Neural cell (in vitro differentiated cells): ENCODE measurements at regions not wholly inside any gene's neighbourhood (a gene's known extent, or its start where the extent isn't known, plus 50 kb on each side); places are given as distances from the start of the nearest gene placed in this dataset.

Experiments used
- H2AFZ ChIP-seq: fragments of 200-600, 300-800 bp; sonication (generic), shearing (Covaris generic); 2 replicates; pipeline ENCODE4 v1.6.0; 2014; ENCODE audit warnings: low read depth, mild to moderate bottlenecking, antibody characterized with exemption, low read length, moderate library complexity
- H3F3A ChIP-seq: fragments of 200-600 bp; shearing (Covaris generic); 2 replicates; pipeline ENCODE4 v1.6.1; 2016; ENCODE audit warnings: mild to moderate bottlenecking, moderate library complexity, mixed read lengths, antibody characterized with exemption, low read length; ENCODE audit not compliant: insufficient read depth, poor library complexity, severe bottlenecking
- H3K27ac ChIP-seq: fragments of 200-600, 300-800 bp; sonication (generic), shearing (Covaris generic); 2 replicates; pipeline ENCODE4 v1.5.1; 2014; ENCODE audit warnings: mild to moderate bottlenecking, low read length, moderate library complexity
- H3K27me3 ChIP-seq: fragments of 300-800, 200-600 bp; sonication (generic), shearing (Covaris generic); 2 replicates; pipeline ENCODE4 v1.6.0; 2014; ENCODE audit warnings: mild to moderate bottlenecking, low read depth, low read length, moderate library complexity; ENCODE audit not compliant: insufficient read depth
- H3K36me3 ChIP-seq: fragments of 300-800, 200-600 bp; sonication (generic), shearing (Covaris generic); 2 replicates; pipeline ENCODE4 v1.5.1; 2014; ENCODE audit warnings: mild to moderate bottlenecking, antibody characterized with exemption, low read length, moderate library complexity; ENCODE audit not compliant: insufficient read depth
- H3K4me2 ChIP-seq: fragments of 300-800, 200-600 bp; sonication (generic), shearing (Covaris generic); 2 replicates; pipeline ENCODE4 v1.6.0; 2014; ENCODE audit warnings: mild to moderate bottlenecking, low read length
- H3K4me3 ChIP-seq: fragments of 300-800, 200-600 bp; sonication (generic), shearing (Covaris generic); 2 replicates; pipeline ENCODE4 v1.5.1; 2014; ENCODE audit warnings: mild to moderate bottlenecking, low read length, moderate library complexity
- H3K79me2 ChIP-seq: fragments of 200-600 bp; shearing (Covaris generic); replicated peaks from 2 replicates; pipeline ENCODE4 v1.6.0; 2014; ENCODE audit warnings: mild to moderate bottlenecking, low read length, moderate library complexity; ENCODE audit not compliant: insufficient read depth
- H3K9ac ChIP-seq: fragments of 300-800, 200-600 bp; sonication (generic), shearing (Covaris generic); 2 replicates; pipeline ENCODE4 v1.6.1; 2016; ENCODE audit warnings: mild to moderate bottlenecking, low read length, mixed read lengths
- H3K9me2 ChIP-seq: fragments of 200-600 bp; shearing (Covaris generic); 2 replicates; pipeline ENCODE4 v1.6.1; 2016; ENCODE audit warnings: mild to moderate bottlenecking, low read length, mixed read lengths; ENCODE audit not compliant: insufficient read depth
- H3K9me3 ChIP-seq: fragments of 200-600, 300-800 bp; sonication (generic), shearing (Covaris generic); 2 replicates; pipeline ENCODE4 v1.6.1; 2016; ENCODE audit warnings: mild to moderate bottlenecking, mixed run types, low read length, moderate library complexity, mixed read lengths
- H4K20me1 ChIP-seq: fragments of 200-600 bp; shearing (Covaris generic); 2 replicates; pipeline ENCODE4 v1.6.1; 2016; ENCODE audit warnings: mild to moderate bottlenecking, mixed run types; ENCODE audit not compliant: insufficient read depth
- EP300 ChIP-seq: fragments of 450-650 bp; conservative IDR thresholded peaks from 2 replicates; pipeline ENCODE4 v1.6.1; 2014; ENCODE audit warnings: antibody characterized with exemption, mild to moderate bottlenecking, moderate library complexity; ENCODE audit not compliant: poor library complexity, severe bottlenecking
- EZH2 ChIP-seq: fragments of 200-600, 300-800 bp; shearing (Covaris generic), sonication (generic); IDR thresholded peaks from 2 replicates; pipeline ENCODE4 v1.6.1; 2014; ENCODE audit warnings: antibody characterized with exemption, low read length, borderline replicate concordance, mild to moderate bottlenecking; ENCODE audit not compliant: insufficient read depth, poor library complexity, severe bottlenecking
- MXI1 ChIP-seq: fragments of 450-650 bp; conservative IDR thresholded peaks from 2 replicates; pipeline ENCODE4 v1.6.1; 2014; ENCODE audit warnings: antibody characterized with exemption, mild to moderate bottlenecking; ENCODE audit not compliant: poor library complexity, severe bottlenecking
- POLR2AphosphoS5 ChIP-seq: IDR thresholded peaks from 2 replicates; pipeline ENCODE4 v1.6.1; 2012
- RAD21 ChIP-seq: fragments of 450-650 bp; conservative IDR thresholded peaks from 2 replicates; pipeline ENCODE4 v1.6.1; 2014; ENCODE audit warnings: antibody characterized with exemption, mild to moderate bottlenecking, moderate library complexity
- SMC3 ChIP-seq: fragments of 450-650 bp; conservative IDR thresholded peaks from 2 replicates; pipeline ENCODE4 v1.6.1; 2014; ENCODE audit warnings: antibody characterized with exemption, mild to moderate bottlenecking, moderate library complexity; ENCODE audit not compliant: poor library complexity
- TAF1 ChIP-seq: IDR thresholded peaks from 2 replicates; pipeline ENCODE4 v1.6.1; 2012; ENCODE audit warnings: low read depth
- TF ChIP-seq, protein P1 (sequence below): IDR thresholded peaks from 2 replicates; pipeline ENCODE4 v1.6.1; 2012; ENCODE audit warnings: borderline replicate concordance
- TF ChIP-seq, protein P2 (sequence below): fragments of 450-650 bp; IDR thresholded peaks from 2 replicates; pipeline ENCODE4 v1.5.1; 2014; ENCODE audit warnings: antibody characterized with exemption, mild to moderate bottlenecking, moderate library complexity; ENCODE audit not compliant: poor library complexity, severe bottlenecking

DNA sequence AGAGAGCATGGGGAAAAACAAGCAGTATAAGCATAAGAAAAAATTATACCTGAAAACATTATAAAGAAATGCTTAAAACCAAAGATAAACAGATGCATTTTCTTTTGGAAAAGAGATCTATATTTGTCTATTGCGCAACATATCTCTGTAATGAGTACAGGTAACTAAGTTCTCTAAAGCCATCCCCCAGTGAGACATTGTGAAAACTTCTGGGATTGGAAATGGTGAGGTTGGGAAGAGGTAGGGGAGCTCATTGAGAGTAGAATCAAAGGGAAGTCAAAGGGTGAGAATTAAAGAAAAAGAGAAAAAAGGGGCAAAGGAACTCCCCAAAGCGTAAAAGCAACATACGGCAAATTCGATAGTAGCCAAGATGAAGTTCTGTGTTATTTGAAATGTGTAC, 257.9 kb upstream of the RBFOX1 start:
- no peak overlapping the region for H3K27ac ChIP-seq
- H3K9me3 ChIP-seq: no peaks in the 10 kb centered on the region
- no peak overlapping the region for H3K4me2 ChIP-seq
- H2AFZ ChIP-seq: no peak overlapping the region
- no peak overlapping the region for H3K9ac ChIP-seq
- no peaks in the 10 kb centered on the region for H3K9me2 ChIP-seq
- no peaks in the 10 kb centered on the region for H3K36me3 ChIP-seq
- TF ChIP-seq TAF1 (no peak), MXI1 (no peak), POLR2AphosphoS5 (no peak), RAD21 (no peak), EP300 (no peak), SMC3 (no peak), EZH2 (no peak)
- TF ChIP-seq, protein P1, sequence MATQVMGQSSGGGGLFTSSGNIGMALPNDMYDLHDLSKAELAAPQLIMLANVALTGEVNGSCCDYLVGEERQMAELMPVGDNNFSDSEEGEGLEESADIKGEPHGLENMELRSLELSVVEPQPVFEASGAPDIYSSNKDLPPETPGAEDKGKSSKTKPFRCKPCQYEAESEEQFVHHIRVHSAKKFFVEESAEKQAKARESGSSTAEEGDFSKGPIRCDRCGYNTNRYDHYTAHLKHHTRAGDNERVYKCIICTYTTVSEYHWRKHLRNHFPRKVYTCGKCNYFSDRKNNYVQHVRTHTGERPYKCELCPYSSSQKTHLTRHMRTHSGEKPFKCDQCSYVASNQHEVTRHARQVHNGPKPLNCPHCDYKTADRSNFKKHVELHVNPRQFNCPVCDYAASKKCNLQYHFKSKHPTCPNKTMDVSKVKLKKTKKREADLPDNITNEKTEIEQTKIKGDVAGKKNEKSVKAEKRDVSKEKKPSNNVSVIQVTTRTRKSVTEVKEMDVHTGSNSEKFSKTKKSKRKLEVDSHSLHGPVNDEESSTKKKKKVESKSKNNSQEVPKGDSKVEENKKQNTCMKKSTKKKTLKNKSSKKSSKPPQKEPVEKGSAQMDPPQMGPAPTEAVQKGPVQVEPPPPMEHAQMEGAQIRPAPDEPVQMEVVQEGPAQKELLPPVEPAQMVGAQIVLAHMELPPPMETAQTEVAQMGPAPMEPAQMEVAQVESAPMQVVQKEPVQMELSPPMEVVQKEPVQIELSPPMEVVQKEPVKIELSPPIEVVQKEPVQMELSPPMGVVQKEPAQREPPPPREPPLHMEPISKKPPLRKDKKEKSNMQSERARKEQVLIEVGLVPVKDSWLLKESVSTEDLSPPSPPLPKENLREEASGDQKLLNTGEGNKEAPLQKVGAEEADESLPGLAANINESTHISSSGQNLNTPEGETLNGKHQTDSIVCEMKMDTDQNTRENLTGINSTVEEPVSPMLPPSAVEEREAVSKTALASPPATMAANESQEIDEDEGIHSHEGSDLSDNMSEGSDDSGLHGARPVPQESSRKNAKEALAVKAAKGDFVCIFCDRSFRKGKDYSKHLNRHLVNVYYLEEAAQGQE: no peak
- TF ChIP-seq, protein P2, sequence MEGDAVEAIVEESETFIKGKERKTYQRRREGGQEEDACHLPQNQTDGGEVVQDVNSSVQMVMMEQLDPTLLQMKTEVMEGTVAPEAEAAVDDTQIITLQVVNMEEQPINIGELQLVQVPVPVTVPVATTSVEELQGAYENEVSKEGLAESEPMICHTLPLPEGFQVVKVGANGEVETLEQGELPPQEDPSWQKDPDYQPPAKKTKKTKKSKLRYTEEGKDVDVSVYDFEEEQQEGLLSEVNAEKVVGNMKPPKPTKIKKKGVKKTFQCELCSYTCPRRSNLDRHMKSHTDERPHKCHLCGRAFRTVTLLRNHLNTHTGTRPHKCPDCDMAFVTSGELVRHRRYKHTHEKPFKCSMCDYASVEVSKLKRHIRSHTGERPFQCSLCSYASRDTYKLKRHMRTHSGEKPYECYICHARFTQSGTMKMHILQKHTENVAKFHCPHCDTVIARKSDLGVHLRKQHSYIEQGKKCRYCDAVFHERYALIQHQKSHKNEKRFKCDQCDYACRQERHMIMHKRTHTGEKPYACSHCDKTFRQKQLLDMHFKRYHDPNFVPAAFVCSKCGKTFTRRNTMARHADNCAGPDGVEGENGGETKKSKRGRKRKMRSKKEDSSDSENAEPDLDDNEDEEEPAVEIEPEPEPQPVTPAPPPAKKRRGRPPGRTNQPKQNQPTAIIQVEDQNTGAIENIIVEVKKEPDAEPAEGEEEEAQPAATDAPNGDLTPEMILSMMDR: no peak
- no peaks in the 10 kb centered on the region for H4K20me1 ChIP-seq
- no peaks in the 10 kb centered on the region for H3K27me3 ChIP-seq
- no peaks in the 10 kb centered on the region for H3F3A ChIP-seq
- no peak overlapping the region for H3K4me3 ChIP-seq
- H3K79me2 ChIP-seq: no peaks in the 10 kb centered on the region

DNA sequence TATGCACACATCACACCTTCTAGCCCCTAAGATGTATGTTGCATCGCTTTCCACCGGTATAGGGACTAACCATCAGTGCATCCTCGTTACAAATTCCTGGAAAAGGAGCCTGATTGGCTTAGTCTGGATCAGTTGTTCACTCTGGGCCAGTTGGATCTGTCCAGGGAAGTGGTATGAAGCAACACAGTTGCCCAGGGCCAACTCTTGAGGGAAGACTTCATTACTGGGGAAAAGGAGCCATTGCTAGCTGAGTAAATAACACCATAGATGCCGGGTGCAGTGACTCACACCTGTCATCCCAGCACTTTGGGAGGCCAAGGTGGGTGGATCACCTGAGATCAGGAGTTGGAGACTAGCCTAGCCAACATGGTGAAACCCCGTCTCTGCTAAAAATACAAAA, 275.2 kb upstream of the RBFOX1 start:
- Histone ChIP-seq H3K9me3 (no peaks in the 10 kb centered on the region), H3K4me2 (no peak overlapping the region), H2AFZ (no peak overlapping the region), H3K79me2 (no peaks in the 10 kb centered on the region), H3K27me3 (no peaks in the 10 kb centered on the region), H3K36me3 (no peaks in the 10 kb centered on the region), H3K9ac (no peak overlapping the region), H3K4me3 (no peak overlapping the region), H3K9me2 (no peaks in the 10 kb centered on the region), H3F3A (no peaks in the 10 kb centered on the region), H3K27ac (no peak overlapping the region), H4K20me1 (no peaks in the 10 kb centered on the region)
- TF ChIP-seq, protein P2: no peak
- TF ChIP-seq POLR2AphosphoS5: no peak
- TF ChIP-seq EZH2: no peak
- no peak for TF ChIP-seq MXI1
- no peak for TF ChIP-seq TAF1
- no peak for TF ChIP-seq RAD21
- TF ChIP-seq, protein P1: no peak
- TF ChIP-seq SMC3: no peak
- no peak for TF ChIP-seq EP300
